Activated naive CD8-positive, alpha-beta T cell treated with anti-CD3 and anti-CD28 coated beads, Interleukin-2, amount 50 U/mL, for 24 hours (primary cell): ENCODE measurements at regions not wholly inside any gene's neighbourhood (a gene's known extent, or its start where the extent isn't known, plus 50 kb on each side); places are given as distances from the start of the nearest gene placed in this dataset.
"Not testable (repeated sequence)": the region's sequence is repeated elsewhere in the genome, so short reads cannot be mapped to it uniquely, and the experiment has no call there.

Experiments
- ATAC-seq: fragments of 150-1000 bp; cut with Tn5 transposase; one replicate; pipeline ENCODE4 v1.10.0; 2021
- DNase-seq: peaks from one replicate; pipeline ENCODE4 v3.0.0; 2021
- H3K27ac Mint-ChIP-seq: one replicate; pipeline ENCODE4 v1.8.0; 2021; ENCODE audit warnings: mild to moderate bottlenecking, mixed read lengths
- H3K27me3 Mint-ChIP-seq: one replicate; pipeline ENCODE4 v1.8.0; 2021; ENCODE audit warnings: mixed read lengths
- H3K36me3 Mint-ChIP-seq: one replicate; pipeline ENCODE4 v1.8.0; 2021; ENCODE audit warnings: low read depth, mixed read lengths
- H3K4me1 Mint-ChIP-seq: one replicate; pipeline ENCODE4 v1.8.0; 2021; ENCODE audit warnings: mixed read lengths
- H3K4me3 Mint-ChIP-seq: one replicate; pipeline ENCODE4 v1.8.0; 2021; ENCODE audit warnings: mild to moderate bottlenecking, moderate library complexity, mixed read lengths
- H3K9me3 Mint-ChIP-seq: one replicate; pipeline ENCODE4 v1.8.0; 2021; ENCODE audit warnings: mixed read lengths

DNA sequence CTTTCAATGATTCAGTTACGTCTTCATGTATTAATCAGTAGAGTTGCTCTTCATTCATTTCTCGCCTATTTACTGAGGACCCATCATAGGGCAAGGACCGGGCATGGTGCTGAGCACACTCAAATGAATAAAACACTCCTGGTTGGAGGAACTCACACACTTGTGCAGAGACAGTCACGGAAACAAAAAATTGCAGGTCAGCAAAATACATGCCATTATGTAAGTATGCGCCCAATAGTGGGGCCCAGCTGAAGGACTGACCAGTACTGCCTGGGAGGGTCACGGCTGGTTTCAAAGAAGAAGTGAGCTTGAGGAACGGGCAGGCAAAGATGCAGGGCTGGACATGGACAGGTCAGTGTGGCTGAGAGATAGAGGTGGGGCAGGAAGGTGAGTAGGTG, 102.9 kb downstream of the DDX1 start:
- DNase-seq (no peak), ATAC-seq (no peak)
- no peak overlapping the region for H3K4me3 Mint-ChIP-seq
- peaks cover 3% of the 10 kb centered on the region for H3K9me3 Mint-ChIP-seq
- no peaks in the 10 kb centered on the region for H3K4me1 Mint-ChIP-seq
- H3K27me3 Mint-ChIP-seq = peaks cover 2% of the 10 kb centered on the region
- H3K27ac Mint-ChIP-seq = no peak overlapping the region
- no peaks in the 10 kb centered on the region for H3K36me3 Mint-ChIP-seq

DNA sequence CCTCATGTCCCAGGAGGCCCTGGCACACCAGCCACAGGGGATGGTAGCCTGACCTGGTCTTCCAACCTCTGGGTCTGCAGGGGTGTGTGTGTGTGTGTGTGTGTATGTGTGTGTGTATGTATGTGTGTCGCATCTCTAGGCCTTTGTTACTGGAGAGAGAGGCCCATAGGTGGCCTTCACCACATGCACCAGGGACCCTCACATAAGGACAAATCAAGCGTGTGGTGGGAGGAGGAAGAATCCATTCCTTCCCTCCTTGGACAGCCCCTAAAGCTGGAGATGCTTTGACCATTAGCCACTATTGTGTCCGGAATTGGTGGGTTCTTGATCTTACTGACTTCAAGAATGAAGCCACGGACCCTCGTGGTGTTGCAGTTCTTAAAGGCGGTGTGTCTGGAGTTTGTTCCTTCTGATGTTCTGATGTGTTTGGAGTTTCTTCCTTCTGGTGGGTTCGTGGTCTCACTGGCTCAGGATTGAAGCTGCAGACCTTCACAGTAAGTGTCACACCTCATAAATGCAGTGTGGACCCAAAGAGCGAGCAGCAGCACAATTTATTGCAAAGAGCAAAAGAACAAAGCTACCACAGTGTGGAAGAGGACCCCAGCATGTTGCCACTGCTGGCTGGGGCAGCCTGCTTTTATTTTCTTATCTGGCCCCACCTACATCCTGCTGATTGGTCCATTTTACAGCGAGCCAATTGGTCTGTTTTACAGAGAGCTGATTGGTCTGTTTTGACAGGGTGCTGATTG, 104.1 kb downstream of the DDX1 start:
- ATAC-seq (no peak), DNase-seq (no peak)
- Mint-ChIP-seq H3K27ac (no peak overlapping the region), H3K4me1 (no peaks in the 10 kb centered on the region), H3K27me3 (peaks cover 2% of the 10 kb centered on the region), H3K36me3 (no peaks in the 10 kb centered on the region), H3K4me3 (no peak overlapping the region), H3K9me3 (peaks cover 4% of the 10 kb centered on the region)

DNA sequence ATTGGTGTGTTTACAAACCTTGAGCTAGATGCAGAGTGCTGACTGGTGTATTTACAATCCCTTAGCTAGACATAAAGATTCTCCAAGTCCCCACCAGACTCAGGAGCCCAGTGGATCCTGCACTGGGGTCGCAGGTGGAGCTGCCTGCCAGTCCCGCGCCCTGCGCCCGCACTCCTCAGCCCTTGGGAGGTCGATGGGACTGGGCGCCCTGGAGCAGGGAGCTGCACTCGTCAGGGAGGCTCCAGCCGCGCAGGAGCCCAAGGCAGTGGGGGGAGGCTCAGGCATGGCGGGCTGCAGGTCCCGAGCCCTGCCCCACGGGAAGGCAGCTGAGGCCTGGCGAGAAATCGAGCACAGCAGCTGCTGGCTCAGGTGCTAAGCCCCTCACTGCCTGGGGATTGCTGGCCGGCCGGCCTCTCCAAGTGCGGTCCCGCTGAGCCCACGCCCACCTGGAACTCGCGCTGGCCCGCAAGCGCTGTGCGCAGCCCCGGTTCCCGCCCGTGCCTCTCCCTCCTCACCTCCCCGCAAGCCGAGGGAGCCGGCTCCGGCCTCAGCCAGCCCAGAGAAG, 105.0 kb downstream of the DDX1 start:
- H3K9me3 Mint-ChIP-seq, H3K4me1 Mint-ChIP-seq, H3K36me3 Mint-ChIP-seq, ATAC-seq, DNase-seq, H3K27me3 Mint-ChIP-seq, H3K4me3 Mint-ChIP-seq, H3K27ac Mint-ChIP-seq: not testable (repeated sequence)

GRCh38 chr2:15700131-15700530, 108.5 kb downstream of the DDX1 start:
- H3K36me3 Mint-ChIP-seq = no peaks in the 10 kb centered on the region
- no peak overlapping the region for H3K27ac Mint-ChIP-seq
- no peaks in the 10 kb centered on the region for H3K4me1 Mint-ChIP-seq
- DNase-seq = no peak
- H3K27me3 Mint-ChIP-seq = no peaks in the 10 kb centered on the region
- no peak for ATAC-seq
- peaks cover 4% of the 10 kb centered on the region for H3K9me3 Mint-ChIP-seq
- H3K4me3 Mint-ChIP-seq = no peak overlapping the region

- no peak overlapping the region for H3K27ac Mint-ChIP-seq
- no peaks in the 10 kb centered on the region for H3K4me1 Mint-ChIP-seq
- DNase-seq (no peak), ATAC-seq (no peak)
- no peaks in the 10 kb centered on the region for H3K36me3 Mint-ChIP-seq
- H3K27me3 Mint-ChIP-seq = no peaks in the 10 kb centered on the region
- peaks cover 4% of the 10 kb centered on the region for H3K9me3 Mint-ChIP-seq
- H3K4me3 Mint-ChIP-seq = no peak overlapping the region
Measured at GRCh38 chr2:15700599-15701340, 109.1 kb downstream of the DDX1 start.

DNA sequence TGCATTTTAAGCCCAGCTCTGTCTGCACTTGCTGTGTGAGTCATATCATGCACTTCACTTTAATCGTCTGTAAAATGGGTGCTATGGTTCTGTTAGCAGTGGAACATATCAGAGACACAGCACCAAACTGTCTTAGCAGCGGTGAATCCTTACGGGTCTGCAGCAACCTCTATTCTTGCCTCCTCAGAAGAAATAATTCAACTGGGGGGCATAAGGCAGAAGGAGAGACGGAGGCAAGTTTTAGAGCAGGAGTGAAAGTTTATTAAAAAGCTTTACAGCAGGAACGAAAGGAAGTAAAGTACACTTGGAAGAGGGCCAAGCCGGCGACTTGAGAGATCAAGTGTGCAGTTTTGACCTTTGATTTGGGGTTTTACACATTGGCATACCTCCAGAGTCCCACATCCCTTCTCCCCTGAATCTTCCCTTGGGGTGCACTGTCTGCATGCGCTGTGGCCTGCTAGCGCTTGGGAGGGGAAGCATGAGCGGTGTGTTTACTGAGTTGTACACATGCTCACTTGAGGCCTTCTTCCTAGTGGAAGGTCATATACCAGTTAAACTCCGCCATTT, 109.8 kb downstream of the DDX1 start:
- H3K4me3 Mint-ChIP-seq = no peak overlapping the region
- peaks cover 4% of the 10 kb centered on the region for H3K9me3 Mint-ChIP-seq
- no peaks in the 10 kb centered on the region for H3K27me3 Mint-ChIP-seq
- no peaks in the 10 kb centered on the region for H3K4me1 Mint-ChIP-seq
- no peak overlapping the region for H3K27ac Mint-ChIP-seq
- no peak for ATAC-seq
- DNase-seq = no peak
- no peaks in the 10 kb centered on the region for H3K36me3 Mint-ChIP-seq

- H3K4me3 Mint-ChIP-seq = no peak overlapping the region
- ATAC-seq (no peak), DNase-seq (no peak)
- no peaks in the 10 kb centered on the region for H3K36me3 Mint-ChIP-seq
- H3K27me3 Mint-ChIP-seq = no peaks in the 10 kb centered on the region
- no peak overlapping the region for H3K27ac Mint-ChIP-seq
- no peaks in the 10 kb centered on the region for H3K4me1 Mint-ChIP-seq
- H3K9me3 Mint-ChIP-seq = peaks cover 4% of the 10 kb centered on the region
Measured at GRCh38 chr2:15701991-15702390, 110.3 kb downstream of the DDX1 start.

- DNase-seq (no peak), ATAC-seq (no peak)
- no peak overlapping the region for H3K4me3 Mint-ChIP-seq
- no peaks in the 10 kb centered on the region for H3K27me3 Mint-ChIP-seq
- no peaks in the 10 kb centered on the region for H3K36me3 Mint-ChIP-seq
- H3K27ac Mint-ChIP-seq = no peak overlapping the region
- peaks cover 4% of the 10 kb centered on the region for H3K9me3 Mint-ChIP-seq
- no peaks in the 10 kb centered on the region for H3K4me1 Mint-ChIP-seq
Measured at GRCh38 chr2:15702452-15702851, 110.8 kb downstream of the DDX1 start.

- ATAC-seq (no peak), DNase-seq (no peak)
- H3K36me3 Mint-ChIP-seq = no peaks in the 10 kb centered on the region
- H3K9me3 Mint-ChIP-seq = peaks cover 4% of the 10 kb centered on the region
- H3K4me1 Mint-ChIP-seq = no peaks in the 10 kb centered on the region
- no peak overlapping the region for H3K27ac Mint-ChIP-seq
- no peaks in the 10 kb centered on the region for H3K27me3 Mint-ChIP-seq
- H3K4me3 Mint-ChIP-seq = no peak overlapping the region
Measured at GRCh38 chr2:15703365-15703869, 111.7 kb downstream of the DDX1 start.

DNA sequence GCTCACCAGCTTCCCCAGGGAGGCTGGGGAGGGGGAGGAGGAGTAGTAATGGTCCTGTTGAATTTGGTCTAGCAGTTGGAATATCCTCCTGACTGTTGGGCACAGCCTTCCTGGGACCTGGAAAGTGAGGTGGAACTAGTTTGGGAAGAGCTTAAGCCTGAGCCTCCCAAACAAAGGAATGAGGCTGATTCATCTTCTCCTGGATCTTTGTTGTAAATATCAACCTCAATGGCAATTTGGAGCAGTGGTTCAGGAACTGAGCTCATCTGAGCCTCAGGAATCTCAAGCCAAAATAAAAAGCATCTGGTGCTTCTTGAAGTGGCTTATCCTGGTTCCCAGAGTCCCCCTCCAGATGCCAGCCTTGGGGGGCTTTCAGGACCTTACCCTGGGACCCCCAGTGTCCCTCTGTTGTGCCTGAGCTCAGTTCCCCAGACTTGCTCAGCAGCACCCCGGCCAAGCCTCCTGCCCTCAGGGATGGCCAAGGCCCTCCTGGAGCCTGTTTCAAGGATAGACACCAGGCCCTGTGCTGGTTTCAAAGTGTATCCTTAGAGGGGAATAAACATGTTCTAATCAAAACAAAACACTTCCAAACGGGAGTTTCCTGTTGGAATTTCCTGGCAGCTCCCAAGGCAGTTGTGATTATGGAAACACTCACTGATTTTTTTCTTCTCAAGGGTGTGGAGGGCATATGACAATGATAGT, 112.6 kb downstream of the DDX1 start:
- no peak for ATAC-seq
- Mint-ChIP-seq H3K4me1 (no peaks in the 10 kb centered on the region), H3K36me3 (no peaks in the 10 kb centered on the region), H3K9me3 (peaks cover 4% of the 10 kb centered on the region), H3K4me3 (no peak overlapping the region), H3K27me3 (no peaks in the 10 kb centered on the region), H3K27ac (no peak overlapping the region)
- DNase-seq = no peak

DNA sequence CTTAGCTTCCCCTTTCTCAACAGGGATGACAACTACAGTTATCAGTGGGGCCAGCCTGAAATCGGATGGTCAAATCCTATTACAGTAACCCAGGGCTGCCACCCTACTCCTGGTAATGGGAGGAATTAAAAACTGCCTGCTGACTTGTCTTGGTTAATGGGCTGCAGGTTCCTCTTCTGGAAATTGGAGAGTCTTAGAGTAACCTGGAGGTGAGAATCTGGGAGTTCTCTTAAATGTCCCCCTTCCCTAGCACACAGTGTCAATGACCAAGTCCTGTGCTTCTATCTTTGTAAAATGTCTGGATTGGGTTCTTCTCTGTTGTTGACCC, 113.1 kb downstream of the DDX1 start:
- no peaks in the 10 kb centered on the region for H3K36me3 Mint-ChIP-seq

GRCh38 chr2:15705310-15705709, 113.6 kb downstream of the DDX1 start:
- H3K27me3 Mint-ChIP-seq = no peaks in the 10 kb centered on the region
- H3K36me3 Mint-ChIP-seq = no peaks in the 10 kb centered on the region

More for the DNA sequence above, 113.1 kb downstream of the DDX1 start:
- H3K4me3 Mint-ChIP-seq = no peak overlapping the region
- no peak overlapping the region for H3K27ac Mint-ChIP-seq
- no peak for DNase-seq
- ATAC-seq = no peak
- no peaks in the 10 kb centered on the region for H3K27me3 Mint-ChIP-seq
- no peaks in the 10 kb centered on the region for H3K4me1 Mint-ChIP-seq
- H3K9me3 Mint-ChIP-seq = no peaks in the 10 kb centered on the region

GRCh38 chr2:15705839-15706386, 114.2 kb downstream of the DDX1 start:
- no peaks in the 10 kb centered on the region for H3K4me1 Mint-ChIP-seq
- no peak for ATAC-seq
- DNase-seq = no peak
- H3K36me3 Mint-ChIP-seq = no peaks in the 10 kb centered on the region
- no peaks in the 10 kb centered on the region for H3K9me3 Mint-ChIP-seq
- no peak overlapping the region for H3K4me3 Mint-ChIP-seq
- no peaks in the 10 kb centered on the region for H3K27me3 Mint-ChIP-seq
- no peak overlapping the region for H3K27ac Mint-ChIP-seq

More at GRCh38 chr2:15705310-15705709, 113.6 kb downstream of the DDX1 start:
- H3K9me3 Mint-ChIP-seq = no peaks in the 10 kb centered on the region
- no peak overlapping the region for H3K4me3 Mint-ChIP-seq
- H3K4me1 Mint-ChIP-seq = no peaks in the 10 kb centered on the region
- H3K27ac Mint-ChIP-seq = no peak overlapping the region
- DNase-seq = no peak
- ATAC-seq = no peak

GRCh38 chr2:15706424-15706823, 114.8 kb downstream of the DDX1 start:
- DNase-seq (no peak), ATAC-seq (no peak)
- Mint-ChIP-seq H3K27ac (no peak overlapping the region), H3K36me3 (no peaks in the 10 kb centered on the region), H3K4me3 (no peak overlapping the region), H3K27me3 (no peaks in the 10 kb centered on the region), H3K9me3 (no peaks in the 10 kb centered on the region), H3K4me1 (no peaks in the 10 kb centered on the region)
